Gastrocnemius medialis (tissue), 4 donors: ENCODE measurements at regions not wholly inside any gene's neighbourhood (a gene's known extent, or its start where the extent isn't known, plus 50 kb on each side); places are given as distances from the start of the nearest gene placed in this dataset.

Source experiments
- POLR2A ChIP-seq, 2 donors: fragments of 450-650 bp; IDR thresholded peaks; one replicate each; pipeline ENCODE4 v1.6.1; 2017; ENCODE audit warnings: antibody characterized with exemption in 2 of 2, mild to moderate bottlenecking in 2 of 2, moderate library complexity in 2 of 2
- TF ChIP-seq, protein P1 (sequence below), 5 experiments: fragments of 450-650 bp in 3 of 5; fragments of 200-600 bp in 2 of 5; sonication (generic) in 2 of 5; IDR thresholded peaks in 4 of 5; conservative IDR thresholded peaks in 1 of 5; 1 replicate in 4 of 5; 2 replicates in 1 of 5; pipeline ENCODE4 v1.5.1; 2016 to 2019; ENCODE audit warnings: antibody characterized with exemption in 5 of 5, mild to moderate bottlenecking in 3 of 5, moderate library complexity in 3 of 5

DNA sequence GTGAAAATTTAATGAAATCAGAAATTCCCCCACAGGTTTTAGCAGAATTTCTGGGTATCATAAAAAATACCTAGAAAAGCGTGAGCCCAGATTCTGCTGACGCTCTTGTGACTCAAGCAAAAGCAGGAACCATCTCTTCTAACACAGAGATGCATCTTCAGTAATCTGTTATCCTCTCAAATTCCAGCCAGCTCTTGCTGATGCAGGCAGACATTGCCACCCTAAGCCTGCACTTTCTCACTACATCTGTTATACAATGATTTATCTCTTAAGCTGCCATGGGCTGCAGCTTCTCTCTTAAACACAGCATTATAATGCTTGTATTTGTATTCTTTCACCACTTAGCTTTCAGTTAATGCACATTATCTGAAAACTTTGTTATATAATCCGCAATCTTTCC lies 113.0 kb upstream of the RGS1 start:
- TF ChIP-seq POLR2A (IDR thresholded peaks at IDR 0.05) = no peak
- TF ChIP-seq, protein P1, sequence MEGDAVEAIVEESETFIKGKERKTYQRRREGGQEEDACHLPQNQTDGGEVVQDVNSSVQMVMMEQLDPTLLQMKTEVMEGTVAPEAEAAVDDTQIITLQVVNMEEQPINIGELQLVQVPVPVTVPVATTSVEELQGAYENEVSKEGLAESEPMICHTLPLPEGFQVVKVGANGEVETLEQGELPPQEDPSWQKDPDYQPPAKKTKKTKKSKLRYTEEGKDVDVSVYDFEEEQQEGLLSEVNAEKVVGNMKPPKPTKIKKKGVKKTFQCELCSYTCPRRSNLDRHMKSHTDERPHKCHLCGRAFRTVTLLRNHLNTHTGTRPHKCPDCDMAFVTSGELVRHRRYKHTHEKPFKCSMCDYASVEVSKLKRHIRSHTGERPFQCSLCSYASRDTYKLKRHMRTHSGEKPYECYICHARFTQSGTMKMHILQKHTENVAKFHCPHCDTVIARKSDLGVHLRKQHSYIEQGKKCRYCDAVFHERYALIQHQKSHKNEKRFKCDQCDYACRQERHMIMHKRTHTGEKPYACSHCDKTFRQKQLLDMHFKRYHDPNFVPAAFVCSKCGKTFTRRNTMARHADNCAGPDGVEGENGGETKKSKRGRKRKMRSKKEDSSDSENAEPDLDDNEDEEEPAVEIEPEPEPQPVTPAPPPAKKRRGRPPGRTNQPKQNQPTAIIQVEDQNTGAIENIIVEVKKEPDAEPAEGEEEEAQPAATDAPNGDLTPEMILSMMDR (IDR thresholded peaks at IDR 0.05 in 4 of 5, conservative IDR thresholded peaks at IDR 0.05 in 1 of 5) = no peak
